ENCODE measurements at regions not wholly inside any gene's neighbourhood (a gene's known extent, or its start where the extent isn't known, plus 50 kb on each side); places are given as distances from the start of the nearest gene placed in this dataset.

DNA sequence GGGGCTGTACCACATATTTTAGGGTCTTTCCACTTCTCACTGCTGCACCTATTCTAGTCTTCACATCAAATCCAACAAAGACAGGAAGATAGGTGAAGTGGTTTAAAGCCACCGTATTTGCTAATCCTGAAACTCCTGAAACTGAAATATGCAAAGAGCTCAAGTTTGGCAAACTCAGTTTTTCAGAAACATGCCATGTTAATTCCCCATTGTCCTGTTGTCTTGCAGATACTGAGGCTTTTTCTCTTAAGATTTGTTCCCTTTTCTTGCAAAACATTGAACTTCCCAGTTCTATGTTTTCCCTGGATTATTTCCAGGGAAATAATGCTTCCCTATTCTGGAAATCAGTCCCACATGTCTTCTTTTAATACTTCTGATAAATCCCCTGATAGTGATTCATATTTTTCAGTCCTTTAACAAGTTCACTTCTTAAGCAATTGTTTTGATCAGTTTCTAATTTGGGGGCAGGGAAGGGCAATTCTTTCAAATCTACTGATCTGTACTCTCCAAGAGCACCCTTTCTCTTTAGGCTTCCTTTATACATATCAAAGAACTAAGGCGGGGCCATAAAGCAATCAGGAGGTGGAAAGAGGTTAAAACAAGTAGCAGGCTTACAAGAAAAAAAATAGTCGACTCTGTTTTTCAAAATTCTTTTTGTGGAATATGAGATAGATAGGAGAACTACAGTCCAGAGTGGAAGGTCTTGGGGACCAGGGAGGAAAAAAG, 648.5 kb downstream of the BNC2 start:
- no peak for DNase-seq (ENCODE audit: low read depth in 4 of 4, low spot score in 3 of 4)

DNA sequence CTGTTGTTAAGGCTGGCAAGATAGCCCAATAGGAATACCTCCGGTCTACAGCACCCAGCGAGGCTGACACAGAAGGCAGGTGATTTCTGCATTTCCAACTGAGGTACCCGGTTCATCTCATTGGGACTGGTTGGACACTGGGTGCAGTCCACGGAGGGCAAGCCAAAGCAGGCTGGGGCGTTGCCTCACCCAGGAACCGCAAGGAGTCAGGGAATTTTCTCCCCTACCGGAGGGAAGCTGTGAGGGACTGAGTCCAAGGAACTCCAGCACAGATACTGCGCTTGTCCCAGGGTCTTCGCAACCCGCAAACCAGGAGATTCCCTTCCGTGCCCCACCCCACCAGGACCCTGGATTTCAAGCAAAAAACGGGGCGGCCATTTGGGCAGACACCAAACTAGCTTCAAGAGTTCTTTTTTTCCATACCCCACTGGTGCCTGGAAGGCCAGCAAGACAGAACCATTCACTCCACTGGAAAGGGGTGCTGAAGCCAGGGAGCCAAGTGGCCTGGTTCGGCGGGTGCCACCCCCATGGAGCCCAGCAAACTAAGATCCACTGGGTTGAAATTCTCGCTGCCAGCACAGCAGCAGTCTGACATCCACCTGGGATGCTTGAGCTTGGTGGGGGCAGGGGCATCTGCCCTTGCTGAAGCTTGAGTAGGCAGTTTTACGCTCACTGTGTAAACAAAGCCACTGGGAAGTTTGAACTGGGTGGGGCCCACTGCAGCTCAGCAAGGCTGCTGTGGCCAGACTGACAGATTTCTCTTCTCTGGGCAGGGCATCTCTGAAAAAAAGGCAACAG, 647.2 kb downstream of the BNC2 start:
- no peak for DNase-seq (ENCODE audit: low read depth in 4 of 4, low spot score in 3 of 4)

DNA sequence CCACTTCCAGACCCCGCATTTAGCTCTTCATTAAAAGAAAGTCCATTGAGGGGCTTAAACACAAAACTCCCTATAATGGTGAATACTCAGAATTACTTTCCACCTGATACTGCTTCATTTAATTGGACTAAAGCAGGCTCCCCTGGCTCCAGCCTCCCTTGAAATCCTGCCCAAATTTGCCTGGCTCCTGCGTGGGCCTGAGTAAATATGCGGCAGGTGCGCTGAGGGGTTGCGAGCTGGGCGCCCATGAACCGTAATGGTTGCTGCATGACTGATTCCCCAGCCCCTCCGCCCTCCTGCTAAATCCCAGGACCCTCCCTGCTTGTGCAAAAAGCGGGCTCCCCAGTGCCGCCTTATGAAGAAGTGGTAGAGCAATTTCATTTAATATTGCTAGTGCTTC, 639.7 kb downstream of the BNC2 start:
- DNase-seq (ENCODE audit: low read depth in 4 of 4, low spot score in 3 of 4), result no peak

DNA sequence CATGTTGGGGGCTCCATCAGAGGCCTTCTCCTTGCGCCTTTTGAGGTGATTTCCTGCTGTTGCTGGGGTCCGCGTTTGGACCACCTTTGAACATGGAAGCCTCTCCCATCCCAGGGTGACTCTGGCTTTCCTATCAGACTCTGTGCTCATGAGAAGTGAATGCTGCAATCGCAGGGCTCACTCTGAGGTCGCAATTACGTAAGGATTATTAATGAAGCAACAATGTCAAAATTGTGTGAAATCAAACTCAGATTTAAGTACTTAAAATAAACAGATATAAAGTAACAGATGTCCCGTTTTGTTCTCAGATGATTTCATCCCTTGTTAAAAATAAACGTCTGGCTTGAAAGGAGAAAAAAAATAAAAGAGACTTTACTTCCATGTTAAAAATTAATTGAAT, 634.2 kb downstream of the BNC2 start:
- no peak for DNase-seq (ENCODE audit: low read depth in 4 of 4, low spot score in 3 of 4)

DNA sequence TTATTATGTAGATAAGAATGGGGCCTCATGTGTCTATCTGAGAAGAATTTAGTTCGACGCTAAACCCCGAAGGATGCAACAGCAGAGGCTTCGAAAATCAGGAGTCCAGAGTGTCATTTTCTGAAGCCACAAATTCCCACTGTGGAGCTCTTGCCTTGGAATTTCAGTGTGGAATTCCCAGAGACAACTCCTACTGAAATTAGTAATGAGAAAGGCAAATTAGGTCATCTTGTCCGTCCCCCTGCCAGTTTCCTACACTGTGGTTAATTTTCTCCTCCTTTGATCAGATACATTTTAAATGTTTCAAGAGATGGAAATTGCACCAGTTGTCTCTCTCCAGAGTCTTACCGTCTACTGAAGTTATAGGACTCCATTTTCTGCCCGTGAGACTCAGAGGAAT, 633.6 kb downstream of the BNC2 start:
- DNase-seq (ENCODE audit: low read depth in 4 of 4, low spot score in 3 of 4), result no peak

DNA sequence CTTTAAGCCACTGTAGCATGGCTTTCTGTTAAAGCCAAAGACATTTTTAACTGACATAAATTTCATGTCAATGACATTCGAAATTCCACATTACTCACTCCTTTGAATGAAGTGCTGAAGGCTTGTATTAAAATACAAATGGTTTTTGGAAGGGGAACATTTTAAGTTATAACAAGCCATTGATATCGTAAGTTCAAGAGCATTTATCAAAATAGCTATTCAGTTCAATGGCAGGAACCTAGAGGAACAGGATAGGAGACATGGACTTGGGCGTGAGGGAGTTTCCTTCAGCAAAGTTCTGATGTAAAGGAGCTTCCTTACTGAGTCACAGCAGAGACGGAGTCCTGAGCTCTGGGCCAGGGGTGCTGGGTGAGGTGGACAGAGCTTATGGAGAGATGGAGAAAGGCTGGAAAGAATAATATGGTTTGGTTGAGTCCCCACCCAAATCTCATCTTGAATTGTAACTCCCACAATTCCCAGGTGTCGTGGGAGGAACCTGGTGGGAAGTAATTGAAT, 631.8 kb downstream of the BNC2 start:
- no peak for DNase-seq (ENCODE audit: low read depth in 4 of 4, low spot score in 3 of 4)

DNA sequence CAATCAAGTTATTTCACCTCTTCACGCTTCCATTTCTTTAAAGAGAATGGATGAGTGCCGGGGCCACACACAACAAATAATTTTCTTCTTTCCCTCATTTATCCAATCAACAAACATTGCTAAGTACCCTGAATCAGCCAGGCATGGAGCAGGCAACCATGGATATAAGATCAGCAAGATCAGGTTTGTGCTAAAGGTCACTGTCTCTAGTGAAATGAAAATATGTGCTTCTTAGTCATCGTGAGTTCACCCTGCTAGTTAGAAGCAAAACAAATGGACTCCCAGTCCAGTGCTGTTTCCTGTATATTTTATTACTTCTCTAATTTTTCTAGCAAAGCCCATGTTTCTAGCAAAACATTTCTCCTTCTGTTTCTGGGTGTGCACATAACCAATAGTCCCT, 629.2 kb downstream of the BNC2 start:
- no peak for DNase-seq (ENCODE audit: low read depth in 4 of 4, low spot score in 3 of 4)

DNA sequence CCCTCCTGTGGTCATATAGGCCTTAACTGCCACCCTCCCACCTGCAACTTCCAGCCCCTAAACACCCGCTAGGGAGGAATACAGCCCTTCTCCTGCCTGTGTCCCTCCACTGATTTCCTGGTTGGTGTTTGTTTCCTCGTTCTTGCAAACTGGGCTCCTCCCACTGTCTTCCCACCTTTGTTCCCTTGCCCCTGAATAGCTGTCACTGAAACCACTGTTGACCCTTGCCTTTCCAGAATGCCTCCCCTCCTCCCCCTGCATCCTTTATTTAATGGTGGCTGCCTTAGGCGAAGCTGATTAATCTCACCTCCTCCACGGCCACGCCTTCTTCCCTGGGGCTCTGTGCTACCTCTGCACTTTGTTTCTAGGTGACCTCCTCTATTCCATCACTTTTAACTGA, 626.7 kb downstream of the BNC2 start:
- DNase-seq (ENCODE audit: low read depth in 4 of 4, low spot score in 3 of 4), result no peak

DNA sequence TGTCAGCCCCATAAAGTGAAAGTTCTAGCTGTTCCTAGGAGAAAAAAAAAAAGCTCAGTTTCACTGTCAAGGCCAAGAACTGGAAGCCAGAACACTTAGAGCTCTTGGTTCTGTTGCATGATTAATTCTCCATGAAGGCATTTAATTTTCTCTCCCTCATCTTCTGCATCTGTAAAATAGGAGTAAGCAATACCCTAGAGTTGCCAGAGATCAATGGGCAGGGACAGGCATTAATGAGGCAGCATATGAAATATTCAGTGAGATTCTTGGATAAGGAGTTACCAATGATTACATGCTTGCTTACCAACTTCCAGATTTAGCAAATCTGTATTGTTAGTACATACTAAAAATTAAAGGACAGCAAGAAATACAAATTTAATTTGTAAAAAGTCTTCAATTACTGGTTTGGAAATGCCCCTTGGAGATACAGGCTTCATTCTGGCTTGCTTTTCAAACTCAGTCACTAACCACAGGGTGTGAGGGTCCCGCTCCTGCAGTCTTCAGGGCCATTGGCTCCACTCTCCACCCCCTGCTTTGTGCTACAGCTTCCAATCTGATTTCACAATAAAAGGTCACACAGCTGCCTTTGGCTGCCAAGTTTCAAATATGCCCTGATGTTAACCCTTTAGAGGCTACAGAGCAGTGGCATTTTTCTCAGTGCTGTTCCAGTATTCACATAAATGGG, 624.6 kb downstream of the BNC2 start:
- DNase-seq (ENCODE audit: low read depth in 4 of 4, low spot score in 3 of 4), result no peak

DNA sequence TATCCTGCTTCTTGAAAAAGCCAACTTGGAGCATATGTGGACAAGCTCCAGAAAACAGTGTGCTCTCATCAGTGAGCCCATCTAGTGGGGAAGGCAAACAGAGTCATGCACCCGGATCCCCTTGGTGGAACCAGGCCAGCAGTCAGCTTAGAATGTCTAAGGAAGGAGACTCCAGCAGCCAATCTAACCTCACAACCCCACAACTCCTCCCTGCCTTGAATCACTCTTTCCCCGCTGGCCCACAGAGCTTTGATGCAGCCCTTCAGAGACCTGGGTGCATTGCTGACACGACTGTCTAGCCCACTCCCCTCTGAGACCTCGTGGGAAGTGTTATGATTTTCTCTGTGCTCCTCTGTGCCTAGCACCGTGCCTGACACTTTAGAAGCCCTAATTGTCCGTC, 623.7 kb downstream of the BNC2 start:
- DNase-seq (ENCODE audit: low read depth in 4 of 4, low spot score in 3 of 4), result no peak

DNA sequence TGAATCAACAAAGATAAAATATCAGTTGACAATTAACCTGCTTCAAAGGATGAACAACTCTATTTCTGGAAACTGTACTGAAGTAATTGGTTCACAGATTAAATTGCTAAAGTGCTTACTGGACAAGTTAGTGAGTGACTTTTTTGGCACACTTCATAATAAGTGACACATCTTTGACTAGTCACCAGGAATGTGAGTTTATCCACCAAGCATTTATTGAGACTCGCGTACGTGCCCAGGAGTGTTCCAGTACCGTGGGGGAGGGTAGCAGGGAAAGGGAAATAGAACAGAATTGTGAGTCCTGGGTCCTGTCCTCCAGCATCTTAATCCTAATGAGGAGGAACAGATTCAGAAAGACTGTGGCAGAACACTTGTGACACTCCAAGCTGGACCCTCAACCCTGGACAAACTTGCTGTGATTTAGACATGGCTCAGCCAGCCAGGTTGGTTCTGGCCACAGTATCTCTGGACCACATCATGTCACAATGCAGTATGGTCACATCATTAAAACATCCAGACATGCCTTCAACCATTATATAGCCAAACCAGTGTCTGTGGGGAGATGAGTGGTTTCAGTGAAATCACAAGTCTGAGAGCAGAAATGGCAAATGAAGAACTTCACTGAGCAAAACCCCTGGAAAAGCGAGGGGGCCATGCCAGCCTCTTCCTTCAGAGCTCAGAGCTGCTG, 623.1 kb downstream of the BNC2 start:
- no peak for DNase-seq (ENCODE audit: low read depth in 4 of 4, low spot score in 3 of 4)

DNA sequence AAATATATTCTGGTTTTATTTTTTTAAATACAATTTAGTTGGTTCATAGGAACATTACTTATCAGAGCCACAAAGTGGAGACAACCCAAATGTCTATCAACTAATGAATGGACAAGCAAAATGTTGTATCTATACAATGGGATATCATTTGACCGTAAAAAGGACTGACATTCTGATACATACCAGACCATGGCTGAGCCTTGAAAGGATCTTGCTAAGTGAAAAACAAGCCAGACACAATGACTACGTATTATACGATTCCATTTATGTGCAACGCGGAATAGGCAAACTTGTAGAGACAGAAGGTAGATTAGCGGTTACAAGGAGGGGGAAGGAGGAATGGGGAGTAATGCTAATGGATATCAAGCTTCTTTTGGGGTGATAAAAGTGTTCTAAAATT, 621.6 kb downstream of the BNC2 start:
- no peak for DNase-seq (ENCODE audit: low read depth in 4 of 4, low spot score in 3 of 4)

DNA sequence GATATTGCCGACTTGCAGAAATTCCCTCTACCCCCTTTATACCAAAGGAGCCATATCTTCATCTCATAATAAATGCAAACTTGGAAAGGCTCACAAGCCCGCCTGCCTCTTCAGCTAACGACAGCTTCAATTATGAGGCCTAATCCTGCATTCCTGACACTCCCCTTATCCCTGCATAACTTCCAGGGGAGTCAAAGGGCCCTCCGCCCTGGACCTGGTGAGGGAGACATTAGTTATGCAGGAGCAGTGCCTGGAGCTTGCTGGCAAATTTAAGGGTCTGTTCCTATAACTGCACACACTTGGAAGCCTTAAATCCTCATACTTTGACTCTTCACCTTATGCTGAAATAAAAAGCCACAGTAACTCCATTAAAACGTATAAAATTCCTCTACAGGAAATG, 617.9 kb downstream of the BNC2 start:
- no peak for DNase-seq (ENCODE audit: low read depth in 4 of 4, low spot score in 3 of 4)

DNA sequence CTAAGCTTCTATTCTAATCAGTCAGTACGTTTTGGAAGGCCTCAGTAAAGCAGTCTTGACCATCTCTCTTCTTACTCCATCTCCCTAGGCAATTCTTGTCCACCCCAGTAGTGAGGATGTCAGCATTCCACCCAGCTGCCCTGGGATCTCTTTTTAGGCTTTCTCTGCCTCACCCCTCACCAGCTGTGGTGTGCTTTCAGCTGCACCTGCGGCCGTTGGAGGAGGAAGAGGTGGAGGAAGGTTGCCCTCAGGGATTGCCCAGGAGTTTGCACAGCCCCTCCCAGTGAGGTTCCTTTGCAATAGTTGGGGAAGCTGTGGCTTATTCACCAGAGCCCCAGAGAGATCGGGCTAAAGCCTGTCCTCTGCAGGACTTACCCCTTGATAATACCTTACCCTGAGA, 615.8 kb downstream of the BNC2 start:
- no peak for DNase-seq (ENCODE audit: low read depth in 4 of 4, low spot score in 3 of 4)

DNA sequence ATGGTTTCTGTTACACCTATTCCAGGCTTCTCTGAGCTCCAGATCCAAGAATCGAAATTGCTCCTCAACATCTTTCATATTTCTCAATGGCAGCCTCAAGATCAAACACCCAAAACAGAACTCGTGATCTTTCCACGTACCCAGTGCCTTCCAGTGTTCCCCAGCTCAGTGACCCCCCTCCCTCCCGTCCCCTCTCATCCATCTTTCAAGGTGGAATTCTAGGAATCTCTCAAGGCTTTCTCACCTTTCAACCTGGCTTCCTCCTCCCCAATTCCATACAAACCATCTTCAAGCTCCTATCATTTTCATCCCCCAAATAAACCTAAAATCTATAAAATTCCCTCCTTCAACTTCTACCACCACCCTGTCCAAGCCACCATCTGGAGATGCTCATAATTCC, 615.3 kb downstream of the BNC2 start:
- no peak for DNase-seq (ENCODE audit: low read depth in 4 of 4, low spot score in 3 of 4)

DNA sequence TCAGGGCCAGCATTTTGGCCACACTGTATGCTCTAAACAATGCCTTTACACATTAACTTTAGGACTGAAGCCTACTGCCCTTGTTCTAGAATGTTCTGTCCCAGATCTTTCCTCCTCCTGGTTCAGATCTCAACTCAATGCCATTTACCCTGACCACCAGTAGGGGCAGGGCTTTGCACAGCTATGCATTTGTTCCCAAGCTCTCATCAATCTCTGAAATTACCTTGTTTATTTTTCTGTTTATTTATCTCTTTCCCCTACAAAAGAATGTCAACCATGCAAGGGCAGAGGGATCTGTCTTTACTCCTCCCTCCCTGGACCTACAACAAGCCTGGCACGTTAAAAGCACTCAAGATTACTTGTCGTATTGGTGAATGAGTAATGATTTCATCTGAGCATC, 612.9 kb downstream of the BNC2 start:
- DNase-seq (ENCODE audit: low read depth in 4 of 4, low spot score in 3 of 4), result no peak

DNA sequence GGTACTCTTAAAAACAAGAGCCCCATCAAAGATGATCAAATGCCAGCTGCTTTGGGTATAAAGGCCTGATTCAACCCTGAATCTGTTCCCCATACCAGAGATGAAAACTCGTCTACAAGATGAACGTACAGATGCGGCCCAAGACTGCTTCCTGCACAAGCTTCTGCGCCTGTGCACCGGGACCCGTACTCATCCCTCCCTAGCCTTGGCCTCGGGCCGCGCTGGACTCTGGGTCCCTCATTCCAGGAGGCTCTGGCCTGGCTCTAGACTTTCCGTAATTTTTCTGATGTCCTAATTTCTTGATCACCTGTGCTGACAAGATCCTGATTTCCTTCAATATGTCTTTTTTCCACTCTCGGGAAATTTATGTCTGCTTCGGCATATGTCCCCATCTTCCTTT, 612.3 kb downstream of the BNC2 start:
- no peak for DNase-seq (ENCODE audit: low read depth in 4 of 4, low spot score in 3 of 4)

DNA sequence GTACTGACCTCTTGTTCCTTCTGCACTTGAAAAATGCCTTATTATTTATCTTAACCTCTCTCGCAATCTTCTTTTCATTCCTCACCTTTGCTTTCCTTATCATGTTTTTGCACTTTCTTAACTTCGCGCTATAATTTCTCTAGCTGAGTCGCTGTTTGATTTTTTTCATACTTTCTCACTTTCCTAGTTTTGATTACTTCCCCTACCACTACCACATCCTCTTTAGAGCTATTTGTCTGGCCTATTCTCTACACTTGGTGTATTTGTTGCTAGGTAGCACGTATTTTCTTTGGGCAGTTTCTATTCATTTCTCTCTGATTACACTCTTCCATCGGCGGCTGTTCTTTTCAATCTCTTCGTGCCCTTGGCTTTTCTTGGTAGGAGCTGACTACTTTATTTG, 611.8 kb downstream of the BNC2 start:
- DNase-seq (ENCODE audit: low read depth in 4 of 4, low spot score in 3 of 4), result no peak

DNA sequence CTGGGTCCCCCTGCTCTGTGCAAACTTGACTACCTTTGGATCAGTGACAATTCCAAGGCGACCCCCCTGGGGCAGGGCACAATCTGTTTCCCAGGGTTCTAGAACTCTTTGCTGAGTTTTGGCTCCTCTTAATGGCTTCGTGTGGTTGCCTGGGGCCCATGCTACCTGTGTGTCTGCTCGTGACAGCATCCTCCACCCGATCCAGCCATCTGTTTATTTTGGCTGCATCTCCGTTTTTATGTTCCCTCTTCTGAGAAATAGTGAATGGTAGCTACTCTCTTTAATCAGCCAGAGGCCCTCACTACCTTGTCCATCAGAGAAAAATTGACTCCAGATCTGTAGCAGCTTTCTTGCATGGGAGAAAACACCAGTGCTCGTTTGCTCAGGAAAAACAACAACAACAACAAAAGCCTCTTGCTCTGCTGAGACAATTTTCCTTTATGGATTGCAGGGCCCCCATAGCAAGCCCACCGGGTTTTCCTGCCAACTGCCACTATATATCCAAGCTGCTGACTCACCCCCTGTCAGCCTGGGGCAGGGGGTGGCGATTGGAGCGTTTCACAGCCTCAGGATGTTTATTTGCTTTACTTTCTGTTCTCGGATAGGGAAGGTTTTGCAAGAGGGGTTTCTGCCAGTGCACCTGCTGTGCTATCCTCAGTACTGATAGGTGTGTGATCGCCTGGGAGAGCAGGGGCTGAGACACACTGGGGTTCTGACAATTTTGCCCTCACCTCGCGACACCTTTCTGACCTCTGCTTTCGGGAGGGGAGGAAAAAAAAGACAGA, 607.8 kb downstream of the BNC2 start:
- DNase-seq (ENCODE audit: low read depth in 4 of 4, low spot score in 3 of 4), result no peak

DNA sequence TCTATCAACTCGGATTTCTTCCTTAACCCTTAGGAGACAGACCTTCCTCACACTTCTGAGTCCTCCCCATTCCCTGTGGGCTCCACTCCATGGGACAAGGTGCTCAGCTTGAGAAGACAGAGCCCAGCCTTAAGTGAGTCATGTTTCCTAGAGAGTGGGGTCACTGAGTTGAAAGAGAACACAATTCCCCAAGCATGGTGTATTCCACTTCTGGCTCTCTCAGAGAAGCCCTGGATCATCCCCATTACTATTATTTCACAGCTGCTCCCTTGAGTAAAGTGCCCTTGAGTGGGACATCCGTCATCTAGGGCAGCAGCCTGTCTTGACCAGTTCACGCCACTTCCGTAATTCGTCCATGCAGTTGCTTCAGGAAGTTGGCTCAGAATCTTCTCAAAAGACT, 604.8 kb downstream of the BNC2 start:
- DNase-seq (ENCODE audit: low read depth in 4 of 4, low spot score in 3 of 4), result no peak
